ENCODE measurements at regions not wholly inside any gene's neighbourhood (a gene's known extent, or its start where the extent isn't known, plus 50 kb on each side); places are given as distances from the start of the nearest gene placed in this dataset.

GRCh38 chrX:9293903-9294302, 171.0 kb upstream of the TBL1X start:
- TF ChIP-seq, protein P1, sequence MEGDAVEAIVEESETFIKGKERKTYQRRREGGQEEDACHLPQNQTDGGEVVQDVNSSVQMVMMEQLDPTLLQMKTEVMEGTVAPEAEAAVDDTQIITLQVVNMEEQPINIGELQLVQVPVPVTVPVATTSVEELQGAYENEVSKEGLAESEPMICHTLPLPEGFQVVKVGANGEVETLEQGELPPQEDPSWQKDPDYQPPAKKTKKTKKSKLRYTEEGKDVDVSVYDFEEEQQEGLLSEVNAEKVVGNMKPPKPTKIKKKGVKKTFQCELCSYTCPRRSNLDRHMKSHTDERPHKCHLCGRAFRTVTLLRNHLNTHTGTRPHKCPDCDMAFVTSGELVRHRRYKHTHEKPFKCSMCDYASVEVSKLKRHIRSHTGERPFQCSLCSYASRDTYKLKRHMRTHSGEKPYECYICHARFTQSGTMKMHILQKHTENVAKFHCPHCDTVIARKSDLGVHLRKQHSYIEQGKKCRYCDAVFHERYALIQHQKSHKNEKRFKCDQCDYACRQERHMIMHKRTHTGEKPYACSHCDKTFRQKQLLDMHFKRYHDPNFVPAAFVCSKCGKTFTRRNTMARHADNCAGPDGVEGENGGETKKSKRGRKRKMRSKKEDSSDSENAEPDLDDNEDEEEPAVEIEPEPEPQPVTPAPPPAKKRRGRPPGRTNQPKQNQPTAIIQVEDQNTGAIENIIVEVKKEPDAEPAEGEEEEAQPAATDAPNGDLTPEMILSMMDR (conservative IDR thresholded peaks at IDR 0.05) = no peak
- TF ChIP-seq ZFX (IDR thresholded peaks at IDR 0.05) = no peak

Measured in C4-2B (cell line).